H1 (cell line): ENCODE measurements at regions not wholly inside any gene's neighbourhood (a gene's known extent, or its start where the extent isn't known, plus 50 kb on each side); places are given as distances from the start of the nearest gene placed in this dataset.

Source experiments
- CTCF ChIA-PET: fragments of 300-600 bp; sonication (Branson Sonifier 250); formaldehyde crosslinking; loops from one replicate; lab custom pipeline; 2021; ENCODE audit not compliant: partially characterized antibody; lab: Charles Lee
- POLR2A ChIA-PET: fragments of 300-600 bp; sonication (Branson Sonifier 250); formaldehyde crosslinking; loops from one replicate; lab custom pipeline; 2021; ENCODE audit warnings: inconsistent platforms; ENCODE audit not compliant: partially characterized antibody; lab: Charles Lee
- DNase-seq, 2 experiments: peaks; one replicate each; pipeline versions ENCODE4 v3.0.0 to v3.0.0-alpha.2; 2010 to 2022; ENCODE audit warnings: low spot score in 2 of 2, low read depth in 1 of 2, mixed read lengths in 1 of 2
- FAIRE-seq: peaks from 2 replicates; lab custom pipeline; 2011; peaks lifted over from hg19 to GRCh38; lab: Jason Lieb, UNC
- H2AFZ ChIP-seq: 2 replicates; pipeline ENCODE4 v1.8.1; 2012; ENCODE audit warnings: low read length, inconsistent platforms
- H2AK5ac ChIP-seq: 2 replicates; pipeline ENCODE4 v1.6.1; 2013; ENCODE audit warnings: low read depth, low read length
- H2BK120ac ChIP-seq: replicated peaks from 2 replicates; pipeline ENCODE3; 2013; ENCODE audit warnings: low read depth, low read length, inconsistent platforms
- H2BK12ac ChIP-seq: 2 replicates; pipeline ENCODE4 v1.6.1; 2013; ENCODE audit warnings: low read depth, low read length
- H2BK15ac ChIP-seq: 2 replicates; pipeline ENCODE4 v1.6.1; 2013; ENCODE audit warnings: low read length
- H2BK20ac ChIP-seq: 2 replicates; pipeline ENCODE4 v1.6.1; 2013; ENCODE audit warnings: low read length
- H2BK5ac ChIP-seq: 2 replicates; pipeline ENCODE4 v1.6.1; 2013; ENCODE audit warnings: low read depth, low read length
- H3K14ac ChIP-seq: 2 replicates; pipeline ENCODE4 v1.6.1; 2013; ENCODE audit warnings: inconsistent platforms; ENCODE audit not compliant: insufficient read length
- H3K18ac ChIP-seq: 2 replicates; pipeline ENCODE4 v1.6.1; 2013; ENCODE audit warnings: low read length; ENCODE audit errors: extremely low read depth
- H3K23ac ChIP-seq: 2 replicates; pipeline ENCODE4 v1.6.1; 2013; ENCODE audit warnings: inconsistent platforms; ENCODE audit not compliant: insufficient read length
- H3K23me2 ChIP-seq: 2 replicates; pipeline ENCODE4 v1.6.1; 2013; ENCODE audit warnings: low read depth, low read length
- H3K27ac ChIP-seq: 2 replicates; pipeline ENCODE4 v1.6.1; 2011; ENCODE audit warnings: low read depth, low read length, inconsistent platforms
- H3K27me3 ChIP-seq, 4 experiments: replicated peaks in 1 of 4; 1 replicate in 1 of 4; 2 replicates in 3 of 4; pipeline versions ENCODE4 v1.6.1 to v1.8.1; 2011 to 2013; ENCODE audit warnings: low read length in 3 of 4, mild to moderate bottlenecking in 3 of 4, inconsistent platforms in 2 of 4, mixed read lengths in 2 of 4, moderate library complexity in 1 of 4; ENCODE audit not compliant: control insufficient read depth in 3 of 4, insufficient read depth in 3 of 4; ENCODE audit errors: extremely low read depth in 1 of 4
- H3K36me3 ChIP-seq, 4 experiments: 2 replicates each; pipeline versions ENCODE4 v1.6.1 to v1.8.1; 2011 to 2013; ENCODE audit warnings: mild to moderate bottlenecking in 4 of 4, low read length in 3 of 4, moderate library complexity in 2 of 4, control low read depth in 1 of 4, inconsistent platforms in 1 of 4; ENCODE audit not compliant: insufficient read depth in 4 of 4, control insufficient read depth in 2 of 4
- H3K4ac ChIP-seq: replicated peaks from 2 replicates; pipeline ENCODE3; 2013; ENCODE audit warnings: low read length, low read depth, mixed read lengths, inconsistent platforms; ENCODE audit not compliant: insufficient read length
- H3K4me1 ChIP-seq, 4 experiments: replicated peaks in 1 of 4; 1 replicate in 1 of 4; 2 replicates in 3 of 4; pipeline versions ENCODE4 v1.6.1 to v1.8.1; 2011 to 2013; ENCODE audit warnings: low read length in 3 of 4, inconsistent platforms in 2 of 4, mixed read lengths in 1 of 4; ENCODE audit not compliant: insufficient read depth in 4 of 4, control insufficient read depth in 3 of 4
- H3K4me2 ChIP-seq, 2 experiments: 2 replicates each; pipeline versions ENCODE4 v1.6.1 to v1.8.1; 2011 to 2013; ENCODE audit warnings: low read depth in 2 of 2, low read length in 2 of 2, control low read depth in 1 of 2, inconsistent platforms in 1 of 2, mild to moderate bottlenecking in 1 of 2; ENCODE audit not compliant: insufficient read depth in 1 of 2
- H3K4me3 ChIP-seq, 4 experiments: fragments of 200-600, 300-600 bp in 1 of 4; sonication (generic), shearing (Covaris generic), sonication (Bioruptor Twin) in 1 of 4; 2 replicates each; pipeline versions ENCODE4 v1.5.1 to v1.8.1; 2011 to 2016; ENCODE audit warnings: low read length in 4 of 4, low read depth in 3 of 4, control low read depth in 2 of 4, inconsistent platforms in 2 of 4, mild to moderate bottlenecking in 2 of 4, mixed read lengths in 1 of 4, moderate library complexity in 1 of 4; ENCODE audit not compliant: insufficient read depth in 2 of 4; ENCODE audit errors: extremely low read depth in 1 of 4
- H3K56ac ChIP-seq: replicated peaks from 2 replicates; pipeline ENCODE3; 2013; ENCODE audit warnings: low read depth, mild to moderate bottlenecking, mixed read lengths, low read length, inconsistent platforms; ENCODE audit not compliant: insufficient read length
- H3K79me1 ChIP-seq: 2 replicates; pipeline ENCODE4 v1.6.1; 2013; ENCODE audit warnings: low read depth, low read length, control low read depth
- H3K79me2 ChIP-seq, 2 experiments: 2 replicates each; pipeline versions ENCODE4 v1.6.1 to v1.8.1; 2012 to 2013; ENCODE audit warnings: low read length in 2 of 2, mild to moderate bottlenecking in 2 of 2, inconsistent platforms in 1 of 2; ENCODE audit not compliant: insufficient read depth in 2 of 2, control insufficient read depth in 1 of 2
- H3K9ac ChIP-seq, 4 experiments: replicated peaks in 1 of 4; 1 replicate in 1 of 4; 2 replicates in 3 of 4; pipeline versions ENCODE4 v1.6.1 to v1.8.1; 2011 to 2013; ENCODE audit warnings: low read depth in 3 of 4, low read length in 3 of 4, control low read depth in 2 of 4, mild to moderate bottlenecking in 2 of 4, moderate library complexity in 2 of 4, inconsistent platforms in 1 of 4; ENCODE audit errors: extremely low read depth in 1 of 4
- H3K9me3 ChIP-seq, 2 experiments: 2 replicates each; pipeline versions ENCODE4 v1.6.1 to v1.8.1; 2012 to 2013; ENCODE audit warnings: mild to moderate bottlenecking in 2 of 2, moderate library complexity in 2 of 2, control low read depth in 1 of 2, inconsistent platforms in 1 of 2, low read depth in 1 of 2, low read length in 1 of 2, mixed read lengths in 1 of 2; ENCODE audit not compliant: insufficient read depth in 2 of 2
- H4K20me1 ChIP-seq, 2 experiments: replicated peaks in 1 of 2; 2 replicates each; pipeline versions ENCODE3 to v1.8.1; 2011 to 2013; ENCODE audit warnings: inconsistent platforms in 2 of 2, low read length in 2 of 2, mild to moderate bottlenecking in 1 of 2; ENCODE audit not compliant: insufficient read depth in 2 of 2, control insufficient read depth in 1 of 2
- H4K5ac ChIP-seq: 2 replicates; pipeline ENCODE4 v1.6.1; 2013; ENCODE audit warnings: low read length, low read depth, mixed read lengths, inconsistent platforms; ENCODE audit not compliant: insufficient read length
- H4K8ac ChIP-seq: 2 replicates; pipeline ENCODE4 v1.8.0; 2013; ENCODE audit warnings: mild to moderate bottlenecking, moderate library complexity, low read length, inconsistent platforms; ENCODE audit not compliant: insufficient read depth; ENCODE audit errors: extremely low read depth
- H4K91ac ChIP-seq: replicated peaks from 2 replicates; pipeline ENCODE3; 2013; ENCODE audit warnings: low read length, mixed read lengths, inconsistent platforms; ENCODE audit not compliant: insufficient read length
- BCL11A ChIP-seq, 2 experiments: IDR thresholded peaks; one replicate each; pipeline ENCODE4 v1.6.1; 2011; ENCODE audit warnings: low read depth in 2 of 2, low read length in 2 of 2, mild to moderate bottlenecking in 2 of 2
- EGR1 ChIP-seq: IDR thresholded peaks from 2 replicates; pipeline ENCODE4 v1.6.1; 2011; ENCODE audit warnings: low read depth, low read length, borderline replicate concordance
- EP300 ChIP-seq, 2 experiments: IDR thresholded peaks; 1 replicate in 1 of 2; 2 replicates in 1 of 2; pipeline ENCODE4 v1.6.1; 2011 to 2012; ENCODE audit warnings: low read depth in 2 of 2, low read length in 2 of 2, mild to moderate bottlenecking in 2 of 2, borderline replicate concordance in 1 of 2, inconsistent platforms in 1 of 2, moderate library complexity in 1 of 2
- FOSL1 ChIP-seq: IDR thresholded peaks from 2 replicates; pipeline ENCODE4 v1.6.1; 2011; ENCODE audit warnings: mild to moderate bottlenecking, low read depth, low read length, moderate library complexity; ENCODE audit not compliant: insufficient read depth
- KDM1A ChIP-seq: fragments of 200-600, 300-600 bp; sonication (generic); IDR thresholded peaks from 2 replicates; pipeline ENCODE4 v1.7.1; 2016; ENCODE audit warnings: mild to moderate bottlenecking, low read length, borderline replicate concordance
- POU5F1 ChIP-seq: IDR thresholded peaks from 2 replicates; pipeline ENCODE4 v1.6.1; 2011; ENCODE audit warnings: low read depth, mild to moderate bottlenecking, low read length, moderate library complexity
- SIRT6 ChIP-seq: IDR thresholded peaks from one replicate; pipeline ENCODE4 v1.7.1; 2012; ENCODE audit warnings: low read length, inconsistent platforms
- SP1 ChIP-seq: IDR thresholded peaks from 2 replicates; pipeline ENCODE4 v1.6.1; 2011; ENCODE audit warnings: low read depth, low read length
- SP4 ChIP-seq: IDR thresholded peaks from 2 replicates; pipeline ENCODE4 v1.6.1; 2012; ENCODE audit warnings: low read length, inconsistent platforms
- TEAD4 ChIP-seq: IDR thresholded peaks from 2 replicates; pipeline ENCODE4 v1.6.1; 2012; ENCODE audit warnings: low read depth, low read length, inconsistent platforms, mixed read lengths
- whole genome bisulfite sequencing, 2 experiments: shearing (Covaris generic) in 1 of 2; methylation state at CpG; one replicate each; pipeline versions ENCODE4 v1.1.6 to v1.1.7; 2013 to 2015; ENCODE audit warnings: low lambda C conversion rate in 2 of 2, mixed read lengths in 2 of 2, inconsistent platforms in 1 of 2, low coverage in 1 of 2, missing lambda C conversion rate in 1 of 2; ENCODE audit not compliant: insufficient replicate concordance in 2 of 2, insufficient coverage in 1 of 2, insufficient read length in 1 of 2; ENCODE audit errors: extremely low coverage in 1 of 2, missing lambda C conversion rate in 1 of 2; 5-methylcytosine and 5-hydroxymethylcytosine counted together

DNA sequence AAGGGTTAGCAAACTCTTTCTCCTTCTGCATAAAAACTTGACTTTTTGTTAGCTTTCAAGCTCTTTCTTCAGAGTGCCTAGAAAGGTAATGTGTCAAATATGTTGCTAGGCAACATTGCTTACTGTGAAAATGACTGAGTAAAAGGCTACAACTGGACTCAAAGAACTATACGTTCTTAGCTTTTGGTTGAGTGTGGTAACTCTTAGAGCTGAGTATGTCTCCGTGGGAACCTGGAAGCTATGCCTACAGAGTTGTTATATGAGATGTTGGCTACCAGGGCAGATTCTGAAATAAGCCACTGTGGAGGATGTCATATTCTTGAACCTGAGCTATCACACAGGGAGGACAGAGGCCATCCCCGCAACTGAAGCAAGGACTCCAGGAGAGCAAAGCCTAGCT is 105.5 kb downstream of the ARL6IP6 start:
- Histone ChIP-seq H3K4me1 (peaks cover 0 to 3% (median under 1%) of the 10 kb centered on the region in 4 experiments; a peak in 2 of 7 replicates), H3K4ac (no peak overlapping the region), H3K36me3 (no peaks in the 10 kb centered on the region), H2AFZ (no peak overlapping the region), H3K4me3 (no peak overlapping the region), H3K18ac (no peak overlapping the region), H2BK120ac (no peak overlapping the region), H3K27ac (no peak overlapping the region), H3K27me3 (no peaks in the 10 kb centered on the region), H3K4me2 (no peak overlapping the region), H3K23ac (no peak overlapping the region), H2BK15ac (no peak overlapping the region), H3K14ac (no peak overlapping the region), H2BK20ac (no peak overlapping the region), H4K20me1 (no peaks in the 10 kb centered on the region), H4K91ac (no peak overlapping the region), H3K23me2 (no peaks in the 10 kb centered on the region), H3K9ac (no peak overlapping the region), H3K9me3 (no peaks in the 10 kb centered on the region), H2BK12ac (no peak overlapping the region), H3K56ac (no peak overlapping the region), H4K8ac (no peak overlapping the region), H2AK5ac (no peak overlapping the region), H3K79me2 (no peaks in the 10 kb centered on the region), H3K79me1 (no peaks in the 10 kb centered on the region), H4K5ac (no peak overlapping the region), H2BK5ac (no peak overlapping the region)
- no peak for DNase-seq
- 65% methylated on average over 3 of the region's 3 CpGs; no CpG with 5 or more reads in 1 of the 2 experiments for WGBS, 2 experiments
- TF ChIP-seq SIRT6, result no peak
- no peak for TF ChIP-seq EGR1
- TF ChIP-seq KDM1A, result no peak
- no peak for TF ChIP-seq SP4
- no peak for TF ChIP-seq EP300 (IDR thresholded peaks at IDR 0.05; ENCODE audit: borderline replicate concordance in 1 of 2, low read depth in 2 of 2, low read length in 2 of 2)
- TF ChIP-seq FOSL1, result no peak
- no peak for TF ChIP-seq TEAD4
- no peak for TF ChIP-seq BCL11A (IDR thresholded peaks at IDR 0.05; ENCODE audit: low read depth in 2 of 2, low read length in 2 of 2)
- TF ChIP-seq POU5F1, result no peak
- TF ChIP-seq SP1, result no peak
- POLR2A ChIA-PET, result no interaction called here
- CTCF ChIA-PET, result interaction anchor here (0.6 to 6.3 kb wide), 2 partner anchors 38 to 1494 kb away, joined by 4 to 21 read pairs; no protein-coding TSS in a partner anchor
- FAIRE-seq, result no peak
